B cell (primary cell): ENCODE measurements at regions not wholly inside any gene's neighbourhood (a gene's known extent, or its start where the extent isn't known, plus 50 kb on each side); places are given as distances from the start of the nearest gene placed in this dataset.

Experiments used
- EZH2 ChIP-seq: IDR thresholded peaks from 2 replicates; pipeline ENCODE4 v1.6.1; 2012; ENCODE audit warnings: borderline replicate concordance, low read depth, mild to moderate bottlenecking, moderate library complexity, low read length; ENCODE audit not compliant: insufficient read depth, poor library complexity, severe bottlenecking
- TF ChIP-seq, protein P1 (sequence below): fragments of 200-600 bp; IDR thresholded peaks from one replicate; pipeline ENCODE4 v1.8.0; 2022; ENCODE audit warnings: antibody characterized with exemption, mild to moderate bottlenecking

DNA sequence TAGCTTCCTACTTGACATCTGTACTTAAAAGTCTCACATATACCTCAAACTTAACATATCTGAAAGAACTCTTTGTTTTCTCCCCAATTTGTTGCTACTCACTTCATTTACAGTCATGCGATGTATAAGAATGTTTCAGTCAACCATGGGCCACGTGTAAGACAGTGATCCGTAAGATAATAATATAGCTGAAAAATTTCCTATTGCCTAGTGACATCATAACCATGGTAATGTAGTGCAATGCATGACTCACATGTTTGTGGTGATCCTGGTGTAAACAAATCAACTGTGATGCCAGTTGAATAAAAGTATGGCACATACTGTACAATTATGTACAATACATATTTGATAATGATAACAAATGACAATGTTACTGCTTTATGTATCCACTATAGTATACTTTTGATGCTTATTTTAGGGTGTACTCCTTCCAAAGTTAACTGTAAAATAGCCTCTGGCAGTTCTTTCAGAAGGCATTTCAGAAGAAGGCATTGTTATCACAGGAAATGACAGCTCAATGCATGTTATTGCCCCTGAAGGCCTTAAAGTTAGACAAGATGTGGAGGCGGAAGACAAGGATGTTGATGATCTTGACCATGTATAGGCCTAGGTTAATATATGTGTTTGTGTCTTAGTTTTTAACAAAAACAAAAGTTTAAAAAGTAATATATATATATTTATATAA, 579.0 kb downstream of the EPHA7 start:
- TF ChIP-seq, protein P1, sequence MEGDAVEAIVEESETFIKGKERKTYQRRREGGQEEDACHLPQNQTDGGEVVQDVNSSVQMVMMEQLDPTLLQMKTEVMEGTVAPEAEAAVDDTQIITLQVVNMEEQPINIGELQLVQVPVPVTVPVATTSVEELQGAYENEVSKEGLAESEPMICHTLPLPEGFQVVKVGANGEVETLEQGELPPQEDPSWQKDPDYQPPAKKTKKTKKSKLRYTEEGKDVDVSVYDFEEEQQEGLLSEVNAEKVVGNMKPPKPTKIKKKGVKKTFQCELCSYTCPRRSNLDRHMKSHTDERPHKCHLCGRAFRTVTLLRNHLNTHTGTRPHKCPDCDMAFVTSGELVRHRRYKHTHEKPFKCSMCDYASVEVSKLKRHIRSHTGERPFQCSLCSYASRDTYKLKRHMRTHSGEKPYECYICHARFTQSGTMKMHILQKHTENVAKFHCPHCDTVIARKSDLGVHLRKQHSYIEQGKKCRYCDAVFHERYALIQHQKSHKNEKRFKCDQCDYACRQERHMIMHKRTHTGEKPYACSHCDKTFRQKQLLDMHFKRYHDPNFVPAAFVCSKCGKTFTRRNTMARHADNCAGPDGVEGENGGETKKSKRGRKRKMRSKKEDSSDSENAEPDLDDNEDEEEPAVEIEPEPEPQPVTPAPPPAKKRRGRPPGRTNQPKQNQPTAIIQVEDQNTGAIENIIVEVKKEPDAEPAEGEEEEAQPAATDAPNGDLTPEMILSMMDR: no peak
- no peak for TF ChIP-seq EZH2
